GM18909 (cell line): ENCODE measurements at regions not wholly inside any gene's neighbourhood (a gene's known extent, or its start where the extent isn't known, plus 50 kb on each side); places are given as distances from the start of the nearest gene placed in this dataset.
A peak's percentile ranks its signal among the peaks of the same experiment; 100 is the strongest.

ENCODE experiments used
- ATAC-seq: cut with Tn5 transposase; IDR thresholded peaks from one replicate; pipeline ENCODE4 v1.9.1; 2021; ENCODE audit warnings: mild to moderate bottlenecking; ENCODE audit not compliant: unreplicated experiment, poor library complexity

DNA sequence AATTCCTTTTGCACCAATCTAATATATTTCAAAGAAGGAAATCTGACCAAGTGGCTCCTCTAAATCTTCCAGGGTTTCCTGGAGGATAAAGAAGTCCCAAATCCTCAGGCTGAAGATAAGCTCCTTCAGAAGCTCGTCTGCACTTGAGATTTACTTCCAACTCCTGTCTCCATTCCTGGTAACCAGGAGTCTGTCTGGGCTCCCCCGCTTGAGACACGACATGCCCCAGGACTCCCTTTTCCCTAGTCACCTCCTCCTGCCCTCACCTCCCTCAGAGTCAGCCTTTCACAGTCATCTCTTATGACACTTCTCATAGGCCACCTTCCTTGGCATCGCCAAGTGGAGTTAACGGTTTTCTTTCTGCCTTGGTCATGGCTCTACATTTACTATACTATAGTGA is 103.4 kb upstream of the NEDD9 start:
- no peak for ATAC-seq

DNA sequence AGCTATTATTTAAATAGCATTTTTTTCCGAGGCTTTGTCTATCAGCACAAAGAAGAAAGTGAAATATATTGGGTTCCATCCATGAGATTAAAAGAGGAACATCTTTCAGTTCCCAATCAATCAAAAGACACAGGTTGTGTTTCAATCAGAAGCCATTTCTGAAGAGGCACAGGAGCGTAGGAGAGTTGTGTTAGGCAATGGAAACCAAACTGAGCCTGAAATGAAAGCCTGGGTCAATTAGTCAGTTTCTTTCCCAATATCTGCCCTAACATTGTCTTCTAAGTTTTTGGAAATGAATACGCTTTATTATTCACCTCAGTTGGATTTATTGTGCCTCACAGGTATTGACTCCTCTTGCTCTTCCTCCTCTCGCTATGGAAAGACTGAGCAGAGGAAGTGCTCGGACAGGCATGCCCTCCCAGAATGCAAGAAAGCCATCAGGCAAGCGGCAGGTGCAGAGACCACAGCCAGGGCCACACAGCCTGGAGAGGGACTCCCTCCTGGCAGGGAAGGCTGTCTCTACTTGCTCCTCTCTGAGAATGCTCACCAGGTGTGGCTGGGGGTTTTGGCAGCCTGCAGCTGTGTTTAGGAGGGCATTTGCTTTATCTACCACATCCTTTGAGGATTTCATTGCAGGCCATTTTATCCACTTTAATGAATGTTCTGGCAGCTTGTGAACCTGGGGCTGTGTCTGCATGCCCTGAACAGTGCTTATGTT is 100.8 kb upstream of the NEDD9 start:
- peak; percentile 63 for ATAC-seq

DNA sequence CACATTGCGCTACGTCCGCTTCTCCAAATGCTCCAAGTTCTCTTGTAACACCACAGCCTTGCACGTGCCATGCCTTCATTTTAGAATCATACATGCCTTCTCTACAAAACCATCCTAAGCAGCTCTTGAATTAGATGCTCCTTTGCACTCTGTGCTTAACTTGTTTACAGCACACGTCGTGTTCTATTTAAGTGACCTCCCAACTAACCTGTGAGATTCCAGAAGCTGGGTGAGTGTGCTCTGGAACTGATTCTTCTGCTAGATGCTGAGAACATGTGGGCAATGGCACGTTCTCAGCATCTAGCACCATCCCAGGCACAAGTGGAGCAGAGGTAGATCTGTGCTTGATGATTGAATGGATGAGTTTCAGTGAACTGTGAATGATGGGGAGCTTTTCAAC is 100.0 kb upstream of the NEDD9 start:
- no peak for ATAC-seq

DNA sequence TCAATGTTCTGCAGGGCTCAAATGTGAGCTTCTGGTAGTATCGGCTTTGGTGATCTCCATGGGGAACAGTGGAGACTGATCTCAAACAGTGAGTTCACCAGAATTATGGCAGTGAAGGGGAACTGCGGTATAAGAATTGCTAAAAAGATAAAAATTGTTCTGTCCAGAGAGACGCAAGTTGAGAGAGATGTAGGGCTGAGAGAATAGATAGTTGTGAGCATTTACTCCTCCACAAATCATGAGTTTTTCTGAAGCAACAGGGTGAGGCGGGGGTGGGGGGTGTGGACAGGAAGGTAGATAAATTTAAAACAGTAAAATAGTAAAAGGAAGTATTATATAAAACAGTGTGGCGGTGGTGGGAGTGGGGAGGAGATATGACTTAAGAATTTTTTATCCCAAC is 98.6 kb upstream of the NEDD9 start:
- no peak for ATAC-seq

DNA sequence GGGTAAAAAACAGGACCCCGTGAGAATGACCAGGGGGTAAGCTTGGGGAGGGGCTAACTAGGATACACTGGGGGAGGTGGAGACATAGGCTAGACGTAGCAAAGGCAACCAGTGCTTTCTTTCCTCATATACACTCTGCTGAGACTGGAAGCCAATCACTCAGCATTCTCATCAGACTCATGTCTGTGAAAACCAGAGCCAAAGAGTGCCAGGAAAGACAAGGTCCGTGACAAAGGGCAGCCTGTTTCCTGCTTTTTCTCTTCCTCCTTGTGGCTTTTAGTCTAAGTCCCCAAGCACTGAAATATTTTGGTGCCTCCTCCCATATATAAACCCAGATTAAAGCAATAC is 97.9 kb upstream of the NEDD9 start:
- ATAC-seq = no peak

DNA sequence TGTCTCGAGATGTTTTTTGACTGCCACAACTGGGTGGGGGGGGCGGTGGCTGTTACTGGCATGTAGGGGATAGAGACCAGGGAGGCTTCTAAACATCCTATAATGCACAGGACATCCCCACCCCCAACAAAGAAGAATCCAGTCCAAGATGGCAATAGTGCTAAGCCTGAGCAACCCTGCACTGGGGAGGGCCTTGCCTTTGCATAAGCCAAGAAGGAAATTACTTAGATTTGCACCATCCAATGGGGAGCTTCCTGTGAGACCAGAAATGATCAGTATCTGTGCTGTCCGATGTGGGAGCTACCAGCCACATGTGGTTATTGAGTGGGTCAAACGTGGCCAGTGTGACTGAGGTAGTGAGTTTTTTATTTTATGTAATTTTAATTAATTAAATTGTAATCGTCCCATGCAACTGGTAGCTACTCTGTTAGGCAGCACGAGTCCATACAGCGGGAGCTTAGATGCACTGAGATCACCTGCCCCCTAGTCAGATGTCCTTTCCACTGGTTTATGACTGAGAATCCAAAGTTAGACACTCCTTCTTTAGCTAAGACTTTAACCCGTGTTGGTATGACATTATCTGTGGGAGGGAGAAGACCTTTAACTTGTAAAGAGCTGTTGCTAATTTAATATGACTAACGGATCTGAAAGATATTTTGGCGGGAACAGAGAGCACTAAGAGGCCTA is 97.4 kb upstream of the NEDD9 start:
- ATAC-seq = no peak

DNA sequence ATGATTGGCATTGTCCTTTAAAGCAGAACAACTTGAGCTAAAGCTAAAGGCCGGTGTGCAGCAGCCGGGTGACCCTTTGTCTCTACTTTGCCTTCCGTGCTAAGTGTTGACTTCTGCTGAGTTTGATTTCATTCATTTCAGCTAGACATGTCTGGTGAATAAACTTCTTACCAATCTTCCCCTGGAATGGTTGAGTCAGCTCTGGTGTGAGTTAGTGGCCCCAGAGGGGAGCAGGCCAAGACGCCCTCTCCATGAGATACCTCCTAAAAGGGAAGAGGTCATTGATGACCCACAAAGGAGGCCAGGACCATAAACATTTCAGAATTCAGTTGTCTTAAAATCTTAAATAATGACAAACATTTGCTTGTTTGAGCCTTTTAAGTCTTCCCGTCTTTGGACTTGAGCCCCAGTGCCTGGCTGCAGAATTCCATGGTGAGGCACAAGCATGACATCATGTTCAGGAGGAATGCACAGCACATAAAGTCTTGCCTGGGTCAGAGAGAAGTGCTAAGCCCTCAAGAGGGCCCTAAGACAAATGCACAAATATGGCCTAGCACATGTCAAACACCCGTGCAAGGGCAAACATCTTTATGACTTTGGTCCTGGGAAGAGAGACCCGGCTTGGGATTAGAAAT is 96.3 kb upstream of the NEDD9 start:
- ATAC-seq = no peak

DNA sequence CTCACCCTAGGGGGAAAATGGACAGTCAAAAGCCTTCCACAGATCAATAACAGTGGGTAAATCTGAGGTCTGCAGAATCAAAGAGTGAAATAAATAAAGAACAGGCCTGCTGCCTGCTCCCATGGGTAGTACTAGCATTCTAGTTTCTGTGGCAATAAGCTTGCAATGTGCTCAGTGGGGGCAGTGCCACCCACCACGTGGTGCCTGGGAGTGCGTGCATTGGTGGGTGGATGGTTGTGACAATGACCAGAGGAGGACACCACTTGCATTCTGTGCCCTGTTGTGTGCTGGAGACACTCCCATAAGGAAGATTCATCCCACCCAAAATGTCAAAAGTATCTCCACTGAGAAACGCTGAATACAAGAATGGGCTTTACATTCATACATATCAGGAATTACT is 95.5 kb upstream of the NEDD9 start:
- ATAC-seq = no peak

DNA sequence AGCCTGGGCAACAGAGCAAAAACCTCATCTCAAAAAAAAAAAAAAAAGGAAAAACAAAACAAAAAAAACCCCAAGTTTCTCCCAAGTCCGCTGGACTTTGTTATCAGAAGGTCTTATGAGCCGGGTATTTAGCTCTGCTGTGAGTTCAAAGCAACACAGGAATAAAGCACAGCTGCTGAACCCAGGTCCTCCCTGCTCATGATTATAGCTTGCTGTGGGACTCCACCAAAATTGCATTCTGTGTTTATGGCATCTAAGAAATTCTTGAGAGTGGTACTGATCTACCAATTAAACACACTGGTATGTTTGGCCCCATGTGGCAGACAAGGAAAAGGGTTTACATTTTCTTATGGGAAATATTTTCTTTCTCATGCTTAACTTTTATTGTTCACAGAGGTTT is 93.6 kb upstream of the NEDD9 start:
- no peak for ATAC-seq

DNA sequence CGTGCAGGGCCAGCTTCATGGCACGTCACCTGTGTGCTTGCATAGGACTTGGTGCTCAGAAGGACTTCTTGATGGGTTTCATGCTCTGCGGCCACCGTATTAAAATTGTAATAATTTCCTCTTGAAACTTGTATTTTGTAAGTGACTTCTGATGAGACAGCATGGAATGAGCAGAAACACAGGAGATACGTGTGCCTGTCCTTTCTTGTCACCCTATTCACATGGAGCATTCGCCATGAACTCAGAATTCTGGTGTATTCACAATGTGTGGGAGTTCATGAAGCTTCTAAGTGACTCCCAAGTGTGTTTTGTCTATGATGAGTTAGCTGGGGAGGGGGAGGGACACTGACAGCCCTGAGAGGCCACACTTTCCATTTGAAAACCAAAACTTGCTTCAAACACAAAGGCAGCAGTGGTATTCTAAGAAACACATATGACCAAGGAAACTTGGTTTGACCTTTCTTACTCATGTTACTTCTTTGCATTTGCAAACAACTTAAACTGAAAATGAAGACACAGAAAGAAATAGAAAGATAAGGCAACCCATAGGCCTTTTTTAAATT is 92.1 kb upstream of the NEDD9 start:
- peak; percentile 67 for ATAC-seq

DNA sequence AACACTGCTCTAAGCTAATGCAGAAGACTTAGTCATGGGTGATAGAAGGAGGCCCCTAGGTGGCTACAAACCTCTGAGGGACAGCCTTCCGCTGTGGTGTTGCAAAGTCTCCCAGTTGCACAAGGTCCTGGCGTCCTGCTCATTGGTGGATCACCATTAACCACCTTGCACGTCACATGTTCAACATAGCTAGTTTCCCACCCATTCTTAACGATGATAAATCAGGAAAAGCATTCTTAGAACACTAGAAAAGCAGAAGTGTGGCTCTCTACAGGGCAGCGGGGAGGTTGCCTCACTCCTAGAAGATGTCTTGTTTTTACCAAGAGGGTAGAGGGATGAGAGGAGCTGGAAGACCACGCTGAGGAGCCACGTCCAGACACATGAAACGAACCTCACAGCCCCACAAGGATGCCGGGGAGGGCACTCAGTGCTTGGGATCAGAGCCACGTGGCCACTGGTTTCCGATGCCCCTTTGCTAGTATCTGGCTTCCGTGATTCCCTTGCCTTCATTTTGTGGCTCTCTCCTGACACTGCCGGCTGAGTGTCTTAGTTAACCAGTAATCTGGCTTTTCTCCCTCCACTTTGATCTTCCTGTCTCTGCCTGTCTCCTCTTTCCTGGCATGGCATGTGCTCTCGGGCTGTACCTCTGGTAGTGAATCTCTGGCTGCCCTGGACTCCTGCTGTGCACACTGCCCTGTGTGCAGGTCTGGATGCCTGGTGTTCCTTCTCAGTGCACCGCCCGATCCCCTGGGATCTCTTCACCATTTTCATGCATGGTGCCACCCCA is 91.4 kb upstream of the NEDD9 start:
- peak; percentile 80 for ATAC-seq

DNA sequence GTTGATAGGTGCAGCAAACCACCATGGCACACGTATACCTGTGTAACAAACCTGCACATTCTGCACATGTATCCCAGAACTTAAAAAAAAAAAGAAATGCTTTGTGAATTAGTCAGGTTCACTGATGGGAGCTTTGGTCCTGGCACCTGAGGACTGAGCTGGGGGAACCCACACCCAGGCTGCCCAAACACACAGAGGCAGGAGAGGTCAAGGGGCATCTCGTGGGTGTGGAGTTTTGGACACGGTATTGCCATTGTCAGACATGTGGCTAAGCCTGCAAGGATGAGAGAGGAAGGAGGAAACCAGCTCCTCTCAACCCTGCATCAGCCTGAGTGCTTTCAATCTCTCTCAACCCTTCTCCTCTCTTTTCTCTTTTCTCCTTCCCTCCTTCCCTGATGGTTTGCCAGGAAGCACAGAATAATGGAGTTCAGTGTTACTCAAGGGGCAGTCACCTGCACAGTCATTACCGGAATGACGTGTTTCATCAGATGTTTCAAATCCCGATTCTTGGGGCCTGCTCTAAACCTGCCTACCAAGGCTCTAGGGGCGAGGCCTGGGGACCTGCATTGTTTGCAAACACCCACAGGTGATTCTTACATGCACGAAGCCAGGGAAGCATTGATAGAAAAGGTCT is 89.9 kb upstream of the NEDD9 start:
- ATAC-seq = no peak

DNA sequence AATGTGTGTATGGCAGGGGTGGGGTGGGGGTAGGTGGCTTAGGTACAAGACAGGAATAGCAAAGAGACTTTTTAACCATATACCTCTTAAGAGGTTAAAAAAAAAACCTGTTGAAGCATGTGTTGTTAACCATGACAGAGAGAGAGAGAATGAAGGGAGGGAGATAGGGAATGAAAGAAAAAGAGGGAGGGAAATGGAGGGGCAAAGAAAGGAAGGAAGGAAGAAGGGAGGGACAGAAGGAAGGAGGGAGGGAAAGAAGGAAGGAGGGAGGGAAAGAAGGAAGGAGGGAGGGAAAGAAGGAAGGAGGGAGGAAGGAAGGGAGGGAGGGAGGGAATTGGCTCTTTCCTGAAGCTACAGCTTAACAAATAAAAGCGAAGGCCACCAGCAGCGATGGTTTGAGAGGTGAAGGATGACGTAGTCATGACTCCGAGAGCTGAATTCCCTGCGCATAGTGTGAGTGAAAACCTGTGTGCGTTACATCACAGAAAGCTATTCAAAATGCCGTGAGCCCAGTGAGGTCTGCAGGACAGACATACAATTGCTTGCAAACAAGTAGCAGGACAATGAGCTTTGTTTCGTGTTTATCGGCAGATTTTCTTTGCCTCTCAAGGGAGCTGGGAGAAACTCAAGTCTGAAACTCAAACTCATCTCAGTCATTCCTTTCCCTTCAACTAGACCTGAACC is 88.6 kb upstream of the NEDD9 start:
- ATAC-seq = no peak

DNA sequence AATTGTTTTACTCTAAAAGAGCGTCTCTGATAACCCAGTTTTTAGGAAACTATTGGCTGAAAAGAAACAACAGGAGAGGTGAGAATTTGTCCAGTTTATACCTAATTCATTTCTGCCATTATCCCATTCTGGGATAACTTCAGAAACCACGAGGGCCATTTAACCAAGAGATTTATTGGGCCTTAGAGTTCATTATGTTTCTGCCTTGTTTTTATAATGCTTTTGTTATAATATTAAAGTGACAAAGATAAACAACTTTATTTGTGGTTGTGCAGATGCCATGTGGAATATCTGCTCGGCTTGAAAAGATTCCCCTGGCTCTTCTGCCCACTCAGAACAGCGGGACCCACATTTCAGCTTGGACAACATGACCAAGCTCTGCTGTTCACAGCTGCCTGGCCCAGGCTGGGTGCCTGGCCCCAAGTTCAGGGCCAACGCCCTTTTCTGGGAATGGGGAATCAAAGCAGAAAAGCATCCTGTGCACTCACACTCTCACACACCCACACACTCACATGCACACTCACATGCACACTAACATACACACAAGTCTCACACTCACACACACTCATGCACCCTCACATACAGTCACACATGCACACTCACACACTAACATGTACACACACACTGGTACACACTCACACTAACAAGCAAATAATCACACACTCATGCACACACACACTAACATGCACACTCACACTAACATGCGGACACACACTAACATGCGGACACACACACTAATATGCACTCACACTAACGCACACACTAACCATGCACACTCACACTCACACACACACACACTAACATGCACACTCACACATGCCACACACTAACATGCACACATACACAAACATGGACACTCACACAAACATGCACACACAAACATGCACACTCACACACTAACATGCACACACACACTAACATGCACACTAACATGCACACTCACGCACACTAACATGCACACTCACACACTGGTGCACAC is 86.7 kb upstream of the NEDD9 start:
- no peak for ATAC-seq

DNA sequence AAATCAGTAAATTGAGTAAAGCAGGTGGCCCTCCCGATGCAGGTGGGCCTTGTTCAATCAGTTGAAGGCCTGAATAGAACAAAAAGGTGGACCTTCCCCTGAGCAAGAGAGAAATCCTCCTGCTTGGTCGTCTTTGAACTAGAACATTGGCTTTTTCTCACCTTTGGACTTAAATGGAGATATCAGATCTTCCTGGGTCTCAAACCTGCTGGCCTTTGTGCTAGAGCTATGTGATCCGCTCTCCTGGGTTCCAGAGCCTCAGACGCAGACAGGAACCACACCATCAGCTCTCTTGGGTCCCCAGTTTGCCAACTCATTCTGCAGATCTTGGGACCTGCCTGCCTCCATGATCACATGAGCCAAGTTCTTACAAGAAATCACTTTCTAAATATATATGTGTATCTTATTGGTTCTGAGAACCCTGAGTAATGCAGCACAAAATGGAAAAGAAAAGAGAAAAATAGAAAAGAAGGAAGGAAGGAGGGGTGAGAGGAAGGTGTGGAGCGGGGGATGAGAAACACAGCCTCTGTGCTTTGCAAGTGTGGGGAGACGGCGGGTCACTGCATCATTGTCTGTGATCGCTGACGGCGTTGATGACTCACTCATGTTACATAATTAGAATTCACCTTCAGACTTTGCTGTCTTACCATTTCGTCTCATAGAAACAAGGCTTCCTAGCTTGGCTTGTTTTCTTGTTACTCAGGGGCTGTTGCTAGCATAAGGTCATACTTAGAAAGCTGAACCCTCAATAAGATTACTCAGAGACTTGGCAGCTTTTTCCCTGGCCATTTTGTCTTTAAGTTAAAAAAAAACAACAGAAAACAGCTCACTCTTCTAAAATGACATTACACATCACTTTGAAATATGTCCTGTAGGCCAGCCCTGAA is 85.7 kb upstream of the NEDD9 start:
- ATAC-seq = peak; percentile 78

DNA sequence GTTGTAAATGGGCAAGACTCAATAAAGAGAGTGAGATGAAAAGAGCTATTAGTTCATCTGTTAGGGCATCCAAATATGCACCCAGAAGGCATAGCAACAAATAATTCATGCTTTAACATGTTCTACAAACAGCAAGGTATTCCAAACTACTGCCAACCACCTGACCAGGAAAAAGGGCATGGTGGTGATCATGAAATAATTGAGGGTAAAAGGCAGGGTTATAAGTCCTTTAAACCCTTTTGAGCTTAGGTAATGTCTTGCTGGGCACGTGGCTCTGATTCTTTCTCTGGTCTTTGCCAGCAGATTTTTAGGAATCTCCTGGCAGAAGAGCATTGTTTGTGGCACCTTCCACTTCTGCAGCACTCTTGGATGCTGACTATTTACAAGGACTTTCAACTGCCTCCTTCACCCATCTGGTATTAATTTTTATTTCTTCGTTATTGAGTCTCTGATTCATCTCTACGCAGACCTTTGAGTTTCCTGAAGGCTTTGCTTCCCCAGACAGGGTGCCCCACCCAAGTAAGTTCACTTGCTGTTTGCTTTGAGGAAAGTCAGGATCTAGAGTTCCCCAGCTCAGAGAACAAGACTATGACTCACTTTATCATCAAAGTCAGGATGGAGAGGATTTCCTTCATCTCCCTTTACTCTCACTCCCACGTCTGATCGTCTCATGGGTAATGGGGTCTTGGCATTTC is 83.4 kb upstream of the NEDD9 start:
- ATAC-seq = no peak

DNA sequence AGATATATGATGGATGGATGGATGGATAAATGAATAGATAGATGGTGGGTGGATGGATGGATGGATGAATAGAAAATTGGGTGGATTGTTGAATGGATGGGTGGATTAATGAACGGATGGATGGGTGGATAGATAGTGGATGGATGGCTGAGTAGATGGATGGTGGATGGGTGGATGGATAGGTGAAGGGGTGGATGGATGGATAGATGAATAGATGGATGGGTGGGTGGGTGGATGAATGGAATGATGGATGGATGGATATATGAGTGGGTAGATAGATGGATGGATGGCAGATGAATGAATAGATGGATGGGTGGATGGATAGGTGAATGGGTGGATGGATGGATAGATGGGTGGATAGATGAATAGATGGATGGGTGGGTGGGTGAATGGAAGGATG is 80.7 kb upstream of the NEDD9 start:
- ATAC-seq = no peak
